HG02642 (cell line): ENCODE measurements at regions not wholly inside any gene's neighbourhood (a gene's known extent, or its start where the extent isn't known, plus 50 kb on each side); places are given as distances from the start of the nearest gene placed in this dataset.
"Not testable (repeated sequence)": the region's sequence is repeated elsewhere in the genome, so short reads cannot be mapped to it uniquely, and the experiment has no call there.

ENCODE experiments used
- ATAC-seq: cut with Tn5 transposase; IDR thresholded peaks from one replicate; pipeline ENCODE4 v1.9.1; 2021; ENCODE audit warnings: mild to moderate bottlenecking; ENCODE audit not compliant: unreplicated experiment, poor library complexity

DNA sequence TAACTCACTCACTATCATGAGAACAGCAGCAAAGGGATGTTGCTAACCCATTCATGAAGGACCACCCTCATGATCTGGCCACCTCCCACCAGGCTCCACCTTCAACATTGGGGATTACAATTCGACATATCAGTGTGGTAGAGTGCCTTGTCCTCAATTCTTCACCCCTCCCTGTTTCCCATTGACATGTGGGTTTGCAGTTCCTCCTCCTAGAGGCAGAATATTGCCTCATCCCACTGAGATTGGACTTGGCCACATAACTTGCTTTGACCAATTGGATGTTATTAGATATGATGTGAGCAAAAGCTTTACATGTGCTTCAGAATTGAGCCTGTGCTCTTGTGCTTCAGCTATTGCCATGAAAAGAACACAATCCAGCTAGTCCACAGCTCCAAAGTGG lies 217.0 kb upstream of the CXCR4 start:
- ATAC-seq = no peak

DNA sequence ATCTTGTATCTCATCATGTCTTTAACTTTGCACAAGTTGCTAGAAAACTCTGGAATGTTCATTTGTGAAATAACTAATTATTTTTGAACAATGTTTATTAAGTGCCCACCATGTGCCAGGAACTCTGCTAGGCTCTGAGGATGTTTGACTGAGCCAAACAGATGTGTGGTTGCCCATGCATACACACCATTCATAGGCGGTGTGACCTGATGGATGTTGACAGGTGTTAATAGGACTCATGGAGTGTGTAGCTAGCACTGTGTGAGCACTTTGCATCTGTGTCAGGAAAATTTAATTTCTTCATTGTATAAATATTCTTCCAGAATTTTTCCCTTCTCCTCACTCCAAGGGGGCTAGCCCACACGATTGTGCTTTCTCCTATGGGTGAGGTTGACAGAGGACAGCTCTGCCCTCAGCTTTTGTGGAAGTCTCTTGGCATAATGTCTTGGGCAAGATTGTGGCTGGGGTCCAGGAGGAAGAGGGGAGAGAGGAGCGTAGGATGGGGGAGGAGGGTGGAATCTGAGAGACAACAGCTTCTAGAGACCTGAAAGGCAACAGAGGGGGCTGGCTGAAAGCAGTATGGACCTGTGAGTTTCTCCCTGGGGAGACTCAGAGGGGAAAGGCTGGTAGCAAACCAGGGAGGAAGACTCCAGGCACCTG lies 214.6 kb upstream of the CXCR4 start:
- ATAC-seq = no peak

DNA sequence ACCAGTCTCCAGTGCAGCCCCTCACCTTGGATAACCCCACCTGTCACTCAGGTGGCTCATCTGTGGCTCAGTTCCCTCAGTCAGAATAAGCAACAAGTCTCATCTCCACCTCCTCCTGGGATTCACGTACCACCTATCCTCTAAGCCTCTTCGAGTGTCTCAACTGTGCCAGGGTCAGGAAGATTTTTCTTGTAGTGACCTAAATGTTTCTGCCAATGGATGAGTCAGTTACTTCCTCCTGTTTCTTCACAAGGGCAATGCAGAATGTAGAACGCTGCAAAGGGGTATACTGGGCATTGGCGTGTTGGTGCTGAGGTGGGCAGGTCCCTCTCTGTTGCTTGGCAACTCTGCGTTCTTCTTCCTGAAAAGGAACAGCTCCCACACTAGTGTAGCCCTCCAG lies 213.3 kb upstream of the CXCR4 start:
- no peak for ATAC-seq

DNA sequence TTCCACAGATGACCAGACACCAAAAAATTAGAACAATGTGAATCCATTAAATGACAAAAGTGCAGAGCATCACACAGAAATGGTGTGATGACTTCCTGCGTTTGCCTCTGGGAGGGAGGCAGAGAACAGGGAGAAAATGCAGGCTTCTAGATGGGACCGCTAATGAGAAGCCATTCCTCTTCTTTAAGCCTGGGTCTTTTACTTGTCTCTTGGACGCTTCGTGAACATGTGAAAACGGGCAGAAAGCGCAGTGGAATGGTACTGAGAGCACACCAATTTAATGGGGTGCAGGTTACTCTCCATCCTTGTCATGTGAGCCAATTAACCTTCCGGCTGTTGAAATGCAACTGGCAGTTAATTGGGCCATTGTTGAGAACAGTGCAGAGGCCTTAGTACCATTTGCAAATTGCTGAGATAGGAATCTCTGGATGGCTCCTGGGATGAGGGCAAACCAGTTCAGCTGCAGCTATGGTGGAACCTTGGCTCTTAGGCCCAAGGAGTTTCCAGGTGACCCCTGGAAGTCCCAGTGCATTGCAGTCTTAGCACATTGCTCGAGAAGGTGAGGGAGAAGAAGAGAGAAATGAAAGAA lies 210.4 kb upstream of the CXCR4 start:
- ATAC-seq = no peak

DNA sequence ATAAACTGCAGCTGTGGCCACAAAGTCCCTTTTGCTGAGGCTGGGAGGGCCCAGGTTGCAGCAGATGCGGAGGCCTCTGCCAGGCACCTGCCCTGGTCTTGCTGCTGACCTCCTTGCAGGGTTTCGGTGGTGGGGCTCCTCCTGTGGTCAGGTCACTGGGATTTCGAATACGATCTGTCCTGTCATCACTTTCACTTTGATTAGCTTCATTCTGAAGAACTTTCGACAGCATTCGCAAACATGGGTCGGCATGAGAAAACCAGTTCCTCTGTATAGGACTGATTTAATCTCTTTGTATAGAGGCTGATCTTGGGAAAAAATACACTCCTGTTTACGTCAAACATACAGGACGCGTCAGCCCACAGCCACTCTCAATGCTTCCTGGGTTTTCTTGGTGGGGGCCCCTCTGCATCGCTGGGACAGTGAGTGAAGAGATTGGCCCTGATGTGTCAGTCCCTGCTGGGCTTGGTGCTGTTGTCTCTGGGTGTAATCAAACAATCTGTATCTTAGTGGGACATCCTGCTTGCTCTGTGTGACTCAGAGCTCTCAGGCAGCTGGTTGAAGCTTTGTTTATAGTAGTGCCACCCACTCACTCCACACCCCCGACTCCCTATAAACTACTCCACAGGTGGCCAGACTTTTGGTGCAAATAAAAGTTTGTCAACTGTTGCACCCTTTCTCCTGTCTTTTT lies 209.4 kb upstream of the CXCR4 start:
- ATAC-seq = peak; percentile 85

DNA sequence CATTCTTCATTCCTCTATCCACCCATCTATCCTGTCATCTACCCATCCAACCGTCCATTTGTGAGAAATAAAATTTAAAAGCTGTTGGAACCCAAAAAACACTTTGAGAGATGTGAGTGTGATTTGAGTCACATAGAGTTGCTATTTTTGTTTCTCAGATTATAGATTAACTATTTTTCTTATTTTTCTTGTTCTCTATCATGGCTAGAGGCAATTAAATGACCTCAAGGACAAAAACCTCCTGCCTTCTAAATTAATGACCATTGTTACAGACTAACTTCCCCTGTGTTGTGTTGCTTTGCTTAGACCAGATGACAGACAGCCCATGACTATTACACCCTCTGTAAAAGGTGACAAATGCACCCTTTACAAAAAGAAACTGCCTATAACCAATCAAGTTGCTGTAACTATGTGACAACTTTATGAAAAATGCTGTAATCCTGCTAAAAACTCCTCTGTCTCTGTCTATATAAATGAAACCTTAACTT lies 207.9 kb upstream of the CXCR4 start:
- no peak for ATAC-seq

DNA sequence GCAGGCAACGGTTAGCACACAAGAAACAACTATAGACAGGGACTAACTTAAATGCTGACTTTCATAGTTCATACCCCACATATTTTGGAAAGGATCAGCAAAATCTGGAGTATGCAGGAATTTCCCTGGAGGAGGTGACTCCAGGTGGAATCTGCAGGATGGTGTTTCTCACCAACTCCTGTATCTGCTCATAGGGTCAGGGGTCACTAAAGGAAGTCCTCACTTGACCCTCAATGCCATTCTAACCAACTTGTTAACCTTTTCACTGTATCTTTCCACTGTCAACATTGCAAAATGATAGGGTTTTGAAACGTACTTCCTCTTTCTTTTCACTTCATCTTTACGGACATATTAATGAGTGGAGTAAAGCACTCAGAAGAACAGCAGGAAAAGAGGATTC lies 207.0 kb upstream of the CXCR4 start:
- ATAC-seq = no peak

DNA sequence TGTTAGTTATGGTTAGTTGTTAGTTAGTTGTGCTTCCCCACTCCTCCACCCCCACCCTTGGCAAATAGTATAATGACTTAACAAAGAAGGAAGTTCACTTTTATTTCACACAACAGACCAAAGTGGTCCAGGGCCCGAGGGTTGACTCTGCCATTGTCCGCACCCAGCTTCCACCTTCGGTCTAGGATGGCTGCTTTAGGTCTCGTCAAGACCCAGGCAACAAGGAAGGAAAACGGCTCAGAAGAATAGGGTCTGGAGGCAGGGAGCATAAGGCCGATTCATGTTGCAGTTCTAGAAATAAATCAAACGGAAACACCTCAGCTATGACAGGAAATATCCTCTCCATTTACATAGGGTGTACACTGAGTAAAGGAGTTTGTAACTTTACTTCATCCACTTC lies 206.0 kb upstream of the CXCR4 start:
- no peak for ATAC-seq

DNA sequence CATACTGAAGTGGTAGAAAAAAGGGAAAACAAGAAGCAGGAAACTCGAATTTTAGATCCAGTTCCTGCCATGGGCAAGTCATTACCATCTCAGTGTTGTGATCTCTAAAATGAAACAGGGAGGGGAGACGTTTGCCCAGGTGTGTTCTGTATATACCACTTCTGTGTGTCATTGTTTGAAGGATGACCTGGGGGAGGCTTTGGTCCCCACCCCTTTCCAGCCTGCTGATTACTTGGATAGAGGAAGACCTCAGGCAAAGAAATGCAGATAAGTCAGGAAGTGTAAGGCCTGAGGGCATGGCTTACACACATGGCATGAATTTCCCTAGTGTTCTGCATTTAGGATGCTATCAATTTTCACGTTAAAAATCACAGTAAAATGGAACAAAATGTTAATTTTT lies 205.2 kb upstream of the CXCR4 start:
- ATAC-seq = no peak

DNA sequence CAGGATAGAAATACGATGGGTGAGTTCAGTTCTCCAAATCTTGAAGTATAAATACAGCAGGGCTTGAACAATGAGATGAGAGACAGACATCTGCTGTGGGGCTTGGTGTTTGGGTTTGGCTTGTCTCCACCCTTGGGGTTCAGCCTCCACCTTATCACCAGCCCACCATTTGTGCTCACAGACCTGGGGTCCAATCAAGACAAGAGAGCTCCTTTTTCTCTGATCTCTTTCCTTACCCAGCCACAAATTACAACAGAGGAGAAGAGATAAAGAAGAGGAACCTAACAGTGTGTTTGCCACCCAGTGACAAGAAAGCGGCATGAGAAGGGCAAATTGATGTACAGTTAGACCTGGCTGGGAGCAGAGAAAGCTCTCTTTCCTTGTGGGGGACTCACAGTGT lies 204.5 kb upstream of the CXCR4 start:
- ATAC-seq = no peak

DNA sequence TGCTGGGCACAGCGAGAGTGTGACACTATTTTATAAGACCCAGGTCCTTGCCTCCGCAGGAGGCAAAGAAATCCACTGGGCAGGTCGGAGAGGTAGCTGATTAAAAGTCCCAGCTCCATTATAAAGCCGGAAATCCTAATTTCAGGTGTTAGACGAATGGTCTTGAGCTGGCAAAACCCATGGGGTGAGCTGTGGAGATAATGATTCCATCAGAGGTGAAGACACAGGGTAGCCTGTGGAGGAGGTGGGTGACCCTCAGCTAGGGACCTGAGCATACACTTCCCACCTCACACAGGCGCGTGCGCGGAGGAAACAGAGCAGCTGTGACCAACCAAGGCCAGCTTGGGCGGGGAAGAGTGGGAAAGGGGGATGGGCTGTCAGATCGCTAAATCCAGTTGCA lies 201.7 kb upstream of the CXCR4 start:
- no peak for ATAC-seq

DNA sequence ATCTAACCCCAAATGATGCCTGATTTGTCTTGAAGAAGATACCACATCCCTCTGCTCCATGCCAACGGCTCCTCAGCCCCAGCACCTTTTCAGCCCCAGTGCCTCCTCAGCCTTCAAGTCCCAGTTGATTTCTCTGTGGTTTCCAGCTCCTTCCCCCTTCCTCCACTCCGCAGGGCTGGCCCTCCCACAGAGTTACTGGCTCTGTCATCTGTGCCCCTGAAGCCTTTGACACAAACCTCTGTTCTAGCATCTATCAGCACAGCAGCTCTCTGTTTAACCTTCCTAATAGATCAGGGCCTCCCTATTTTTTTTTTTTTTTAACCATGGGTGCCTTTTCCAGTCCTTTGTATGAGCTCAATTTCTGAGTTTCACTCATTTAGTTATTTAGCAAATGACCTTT lies 201.3 kb upstream of the CXCR4 start:
- no peak for ATAC-seq

DNA sequence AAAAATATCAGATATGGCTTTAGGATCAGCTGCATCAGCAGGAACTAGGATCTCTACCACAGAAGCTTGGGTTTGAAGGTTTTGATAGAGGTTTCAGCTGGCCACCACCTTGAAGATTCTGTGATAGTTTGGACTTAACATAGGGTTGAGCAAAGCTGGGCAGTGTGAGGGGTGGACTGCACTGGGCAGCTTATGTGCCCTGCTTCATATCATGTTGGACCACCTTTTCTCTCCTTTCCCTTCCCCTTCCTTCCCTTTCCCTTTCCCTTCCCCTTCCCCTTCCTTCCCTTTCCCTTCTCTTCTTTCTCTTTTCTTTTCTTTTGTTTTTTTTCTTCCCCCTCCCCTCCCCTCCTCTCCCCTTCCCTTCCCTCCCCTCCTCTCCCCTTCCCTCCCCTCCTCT lies 196.3 kb upstream of the CXCR4 start:
- ATAC-seq = no peak

DNA sequence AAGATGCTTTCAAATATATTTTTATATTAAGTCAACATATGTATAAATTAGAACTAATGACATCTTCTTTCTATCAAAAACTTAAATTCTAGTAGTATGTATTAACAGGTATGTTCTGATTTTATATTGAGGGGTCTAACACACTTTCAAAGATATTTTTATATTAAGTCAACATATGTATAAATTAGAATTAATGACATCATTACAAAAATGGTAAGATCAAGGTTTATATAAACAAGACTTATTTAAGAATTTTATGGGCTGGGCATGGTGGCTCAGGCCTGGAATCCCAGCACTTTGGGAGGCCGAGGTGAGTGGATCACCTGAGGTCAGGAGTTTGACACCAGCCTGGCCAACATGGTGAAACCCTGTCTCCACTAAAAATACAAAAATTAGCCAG lies 194.6 kb upstream of the CXCR4 start:
- not testable (repeated sequence) for ATAC-seq

DNA sequence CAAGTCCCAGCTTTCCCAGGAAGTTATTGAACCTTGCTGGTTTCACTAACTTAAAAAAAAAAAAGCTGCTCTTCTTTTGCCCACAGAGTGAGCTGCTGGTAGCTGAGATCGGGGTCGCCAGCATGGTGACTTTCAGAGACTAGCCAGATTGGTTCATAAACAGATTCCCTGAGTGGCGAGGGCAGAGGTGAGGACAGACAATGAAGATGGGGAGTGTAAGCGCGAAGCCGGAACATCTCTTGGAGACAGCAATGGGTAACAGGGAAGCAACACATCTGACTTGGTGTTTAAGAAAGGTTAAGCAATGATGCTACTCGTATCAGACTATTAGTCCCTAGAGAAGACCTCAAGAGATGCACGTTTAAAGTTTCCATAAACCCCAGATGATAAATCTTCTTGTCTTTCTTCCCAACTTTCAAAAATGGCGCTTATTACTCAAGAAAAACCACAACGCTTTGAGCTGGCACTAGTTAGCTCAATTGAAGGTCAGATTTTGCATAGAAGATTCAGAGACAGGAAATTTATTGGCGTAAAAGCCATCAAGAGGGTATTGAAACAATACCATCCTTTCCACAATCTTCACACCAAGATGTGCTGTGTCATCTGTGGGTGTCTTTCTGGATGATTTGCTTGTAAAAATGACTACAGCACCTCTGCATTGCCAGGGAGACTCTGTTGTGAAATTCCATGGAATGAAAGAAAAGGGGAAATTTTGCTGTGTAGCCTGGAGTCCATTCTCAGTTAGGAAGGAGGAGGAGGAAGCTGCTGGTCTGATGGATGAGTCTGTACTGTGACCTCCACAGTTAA lies 193.1 kb upstream of the CXCR4 start:
- ATAC-seq = no peak

DNA sequence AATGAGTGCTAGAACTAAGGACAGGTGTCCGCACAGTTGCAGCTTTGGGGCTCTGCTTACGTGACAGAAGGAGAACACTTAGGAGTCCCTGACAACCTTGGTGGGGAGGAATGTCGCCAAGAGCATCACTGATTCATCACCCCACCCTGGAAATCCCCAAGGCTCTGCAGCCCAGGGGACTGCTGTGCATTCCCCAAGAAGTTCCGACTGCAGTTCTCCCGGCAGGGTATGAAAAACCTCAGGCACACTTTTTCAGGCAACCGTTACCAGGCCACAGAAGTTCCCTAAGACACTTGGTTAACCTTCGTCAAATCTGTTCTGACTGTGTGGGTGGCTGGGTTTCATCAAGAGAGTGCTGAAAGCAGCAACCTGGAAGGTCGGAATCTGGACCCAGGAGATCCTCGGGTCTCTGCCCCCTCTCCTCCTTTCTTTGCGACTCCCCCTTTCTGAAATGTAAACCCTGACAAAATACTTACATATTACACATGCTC lies 192.1 kb upstream of the CXCR4 start:
- ATAC-seq = peak; percentile 41

DNA sequence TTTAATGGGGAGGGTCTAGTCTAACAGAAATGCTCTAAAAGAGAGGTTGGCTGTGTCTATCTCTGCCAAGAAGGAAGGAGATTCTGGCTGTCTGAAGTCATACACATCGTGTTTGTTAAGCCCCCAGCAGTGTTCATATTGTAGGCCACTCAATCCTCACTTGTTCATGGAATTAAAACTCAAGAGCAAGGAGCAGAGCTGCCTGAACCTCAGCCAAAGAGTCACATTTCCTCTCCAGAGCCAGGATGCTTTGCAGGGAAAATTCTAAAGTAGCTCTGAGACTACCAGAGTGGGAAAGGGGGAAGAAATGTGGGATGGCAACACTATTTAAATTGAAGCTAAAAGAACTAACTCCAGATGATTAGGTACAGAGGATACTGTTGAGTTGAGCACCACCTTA lies 190.7 kb upstream of the CXCR4 start:
- no peak for ATAC-seq

DNA sequence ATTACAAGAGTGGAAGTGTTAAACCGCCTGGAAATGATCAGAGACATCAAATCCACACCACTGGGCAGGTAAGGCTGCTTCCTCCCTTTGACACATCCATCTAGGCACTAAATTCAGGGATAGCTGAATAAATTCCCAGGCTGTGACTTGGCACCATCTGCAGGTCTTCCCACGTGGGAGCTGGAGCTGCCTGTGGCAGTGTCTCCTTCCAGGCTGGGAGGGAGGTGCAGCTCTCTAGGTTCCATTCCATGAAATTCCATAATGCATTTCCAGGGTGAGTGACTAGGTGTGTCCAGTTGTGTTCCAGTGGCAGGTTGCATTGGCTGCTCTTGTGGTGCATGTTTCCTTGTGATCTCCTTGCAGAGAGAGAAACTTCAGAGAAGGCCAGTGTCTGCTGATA lies 188.9 kb upstream of the CXCR4 start:
- no peak for ATAC-seq

DNA sequence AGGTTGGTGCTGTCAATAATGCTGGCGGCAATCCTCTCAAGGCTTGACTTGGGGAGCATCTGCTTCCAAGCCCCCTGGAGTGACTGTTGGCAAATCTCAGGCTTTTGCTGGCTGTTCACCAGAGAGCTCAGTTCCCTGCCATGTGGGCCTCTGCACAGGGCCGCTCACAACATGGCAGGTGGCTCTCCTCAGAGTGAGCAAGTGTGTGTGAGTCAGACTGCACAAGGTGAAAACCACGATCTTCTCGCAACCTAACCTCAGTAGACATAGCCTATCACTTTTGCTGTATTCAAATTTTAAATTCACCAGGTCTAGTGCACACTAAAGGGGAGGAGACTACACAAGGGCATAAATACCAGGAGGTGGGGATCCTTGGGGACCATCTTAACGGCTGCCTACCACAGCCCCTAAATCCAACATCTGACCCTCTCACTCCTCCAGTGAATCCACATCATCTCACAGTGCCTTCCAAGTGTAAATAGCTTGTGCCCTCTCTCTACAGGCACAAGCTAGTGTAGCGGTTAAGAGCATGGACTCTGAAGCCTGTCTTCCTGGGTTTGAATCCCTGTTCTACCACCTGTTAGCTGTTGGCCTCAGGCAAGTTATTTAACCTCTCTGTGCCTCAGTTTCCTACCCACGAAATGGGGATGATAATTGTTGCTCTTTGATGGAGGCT lies 187.7 kb upstream of the CXCR4 start:
- ATAC-seq = peak; percentile 81

DNA sequence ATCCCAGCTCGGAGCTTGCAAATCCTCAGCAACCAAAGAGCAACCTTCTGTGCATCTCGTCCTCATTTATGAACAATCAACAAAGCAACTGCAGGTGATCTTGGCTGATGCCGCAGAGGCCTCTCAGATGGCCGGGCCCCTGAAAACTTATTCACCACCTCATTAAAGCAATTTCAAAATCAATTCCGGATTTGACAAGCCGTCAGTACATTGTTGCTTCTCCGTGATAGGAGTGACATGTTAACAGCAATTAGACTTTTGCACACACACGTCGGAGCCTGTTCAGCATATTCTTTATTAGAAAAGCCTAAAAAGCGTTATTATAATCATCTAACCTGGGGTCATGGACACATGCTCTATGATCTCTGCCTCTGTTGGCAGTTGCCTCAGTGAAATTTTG lies 183.1 kb upstream of the CXCR4 start:
- ATAC-seq = no peak
